ENCODE measurements at regions not wholly inside any gene's neighbourhood (a gene's known extent, or its start where the extent isn't known, plus 50 kb on each side); places are given as distances from the start of the nearest gene placed in this dataset.

GRCh38 chr17:6361733-6362132 lies 73.2 kb downstream of the AIPL1 start:
- no peaks in the 10 kb centered on the region for H3K36me3 ChIP-seq (ENCODE audit: control insufficient read depth, insufficient read depth, low read length)
- H3K4me1 ChIP-seq (ENCODE audit: control insufficient read depth, insufficient read depth, low read length): peaks cover 21% of the 10 kb centered on the region
- no peak overlapping the region for H2BK20ac ChIP-seq (ENCODE audit: low read depth, low read length)
- TF ChIP-seq CTCF (conservative IDR thresholded peaks at IDR 0.05; ENCODE audit: low read depth, low read length): no peak
- no peak for TF ChIP-seq NFE2L2 (IDR thresholded peaks at IDR 0.05; ENCODE audit: low read depth, low read length)
- no peak for TF ChIP-seq SMC3 (IDR thresholded peaks at IDR 0.05; ENCODE audit: low read depth, low read length)
- no peak for TF ChIP-seq RCOR1 (IDR thresholded peaks at IDR 0.05; ENCODE audit: insufficient replicate concordance, low read length)
- TF ChIP-seq CEBPB (IDR thresholded peaks at IDR 0.05; ENCODE audit: low read depth, low read length): no peak
- peak; percentile 84 for TF ChIP-seq RFX5 (IDR thresholded peaks at IDR 0.05; ENCODE audit: low read depth, low read length)
- TF ChIP-seq POLR2A (IDR thresholded peaks at IDR 0.05; ENCODE audit: low read depth, low read length): no peak
- H3K18ac ChIP-seq (ENCODE audit: low read depth, low read length): no peak overlapping the region; the same call in 1 of the 2 replicates
- intact Hi-C loops (cut with micrococcal nuclease): loop anchor here (10.0 kb wide), 1 partner anchor 137 kb away; no protein-coding TSS in a partner anchor
- H3K4ac ChIP-seq (ENCODE audit: low read depth, low read length): no peak overlapping the region
- no TSS peak for BruUV-seq (replicated peaks)
- H3K23ac ChIP-seq (ENCODE audit: low read depth, low read length): no peak overlapping the region
- no peak overlapping the region for H2BK5ac ChIP-seq (ENCODE audit: low read depth, low read length, poor library complexity, severe bottlenecking)
- dilution Hi-C loops (cut with HindIII; ENCODE audit: low sequenced_read_pairs, unreplicated experiment): no loop called here
- ChIA-PET CTCF (no interaction called here), POLR2A (ENCODE audit: unreplicated experiment) (no interaction called here)
- H4K20me1 ChIP-seq (ENCODE audit: insufficient read depth, low read length): no peaks in the 10 kb centered on the region
- H2BK15ac ChIP-seq (ENCODE audit: low read depth, low read length): no peak overlapping the region
- no peak overlapping the region for H3K56ac ChIP-seq (ENCODE audit: extremely low read depth, insufficient read depth, low read length)
- no peak overlapping the region for H3K4me3 ChIP-seq (ENCODE audit: insufficient read depth, low read depth, low read length)
- H2AK5ac ChIP-seq (ENCODE audit: low read depth, low read length): no peak overlapping the region
- peaks cover 2% of the 10 kb centered on the region for H3K27me3 ChIP-seq (ENCODE audit: control insufficient read depth, insufficient read depth, low read length)
- in situ Hi-C loops (cut with MboI; ENCODE audit: low sequenced_read_pairs): no loop called here
- H3K14ac ChIP-seq (replicated peaks; ENCODE audit: low read depth, low read length): no peak overlapping the region
- no peak overlapping the region for H2AFZ ChIP-seq (replicated peaks; ENCODE audit: low read length, poor library complexity)
- H2BK120ac ChIP-seq (ENCODE audit: low read depth, low read length): no peak overlapping the region
- ATAC-seq (ENCODE audit: low read depth) (no peak), DNase-seq (no peak)
- H3K4me2 ChIP-seq (ENCODE audit: low read depth, low read length): no peak overlapping the region
- H3K9me1 ChIP-seq (ENCODE audit: insufficient read depth, low read length): peaks cover 3% of the 10 kb centered on the region; the same call in 1 of the 2 replicates
- no peak overlapping the region for H4K91ac ChIP-seq (ENCODE audit: insufficient read depth, low read depth, low read length)
- H4K8ac ChIP-seq (ENCODE audit: low read depth in 2 of 2, low read length in 2 of 2): no peak overlapping the region
- WGBS, 2 experiments (ENCODE audit: extremely low coverage in 2 of 2, insufficient read length in 1 of 2): 100% methylated on average over 1 of the region's 5 CpGs; no CpG with 5 or more reads in 1 of the 2 experiments
- H4K5ac ChIP-seq (ENCODE audit: low read depth, low read length): no peak overlapping the region
- no peaks in the 10 kb centered on the region for H3K79me1 ChIP-seq (ENCODE audit: low read depth in 1 of 2, low read length in 2 of 2)
- no peak overlapping the region for H2AK9ac ChIP-seq (replicated peaks; ENCODE audit: low read depth, low read length, poor library complexity)
- no peak overlapping the region for H3K27ac ChIP-seq (ENCODE audit: insufficient read depth, low read length)
- no peak overlapping the region for H3K9ac ChIP-seq (ENCODE audit: low read depth, low read length)
- no peaks in the 10 kb centered on the region; the same call in 1 of the 2 replicates for H3K9me3 ChIP-seq (ENCODE audit: control insufficient read depth, insufficient read depth, low read length)

All from IMR-90 (cell line).